ENCODE measurements at regions not wholly inside any gene's neighbourhood (a gene's known extent, or its start where the extent isn't known, plus 50 kb on each side); places are given as distances from the start of the nearest gene placed in this dataset.

GRCh38 chr9:82206490-82206889, 217.9 kb downstream of the SPATA31D1 start:
- intact Hi-C loops (cut with DNase I) = no loop called here
- Histone ChIP-seq H3K27ac (no peak overlapping the region), H3K36me3 (no peaks in the 10 kb centered on the region), H3K4me3 (no peak overlapping the region), H3K9me3 (no peaks in the 10 kb centered on the region), H3K27me3 (no peaks in the 10 kb centered on the region), H3K4me1 (no peaks in the 10 kb centered on the region)
- no peak for DNase-seq
- 63 to 68% methylated on average over 3 of the region's 3 CpGs for WGBS, 2 donors
- TF ChIP-seq CTCF (IDR thresholded peaks at IDR 0.05) (no peak), POLR2A (IDR thresholded peaks at IDR 0.05) (no peak)

GRCh38 chr9:82206946-82207345, 218.4 kb downstream of the SPATA31D1 start:
- no peak overlapping the region for H3K4me3 ChIP-seq
- DNase-seq = no peak
- H3K27ac ChIP-seq = no peak overlapping the region
- intact Hi-C loops (cut with DNase I) = no loop called here
- no peaks in the 10 kb centered on the region for H3K4me1 ChIP-seq
- TF ChIP-seq POLR2A (IDR thresholded peaks at IDR 0.05) = no peak
- no peak for TF ChIP-seq CTCF (IDR thresholded peaks at IDR 0.05)
- no peaks in the 10 kb centered on the region for H3K27me3 ChIP-seq
- no peaks in the 10 kb centered on the region for H3K36me3 ChIP-seq
- WGBS, 2 donors = 66 to 87% methylated on average over 1 of the region's 1 CpG
- no peaks in the 10 kb centered on the region for H3K9me3 ChIP-seq

GRCh38 chr9:82208741-82209450, 220.3 kb downstream of the SPATA31D1 start:
- H3K27me3 ChIP-seq = no peaks in the 10 kb centered on the region
- intact Hi-C loops (cut with DNase I) = no loop called here
- H3K27ac ChIP-seq = no peak overlapping the region
- peaks cover 0 to 5% (median 0%) of the 10 kb centered on the region in 3 donors for H3K9me3 ChIP-seq
- no peak for DNase-seq
- H3K36me3 ChIP-seq = no peaks in the 10 kb centered on the region
- no peaks in the 10 kb centered on the region for H3K4me1 ChIP-seq
- 87 to 90% methylated on average over 2 of the region's 2 CpGs for WGBS, 2 donors
- TF ChIP-seq CTCF (IDR thresholded peaks at IDR 0.05) (no peak), POLR2A (IDR thresholded peaks at IDR 0.05) (no peak)
- no peak overlapping the region for H3K4me3 ChIP-seq

- no peak for DNase-seq
- H3K27ac ChIP-seq = no peak overlapping the region
- H3K4me1 ChIP-seq = no peaks in the 10 kb centered on the region
- H3K27me3 ChIP-seq = no peaks in the 10 kb centered on the region
- TF ChIP-seq CTCF (IDR thresholded peaks at IDR 0.05) (no peak), POLR2A (IDR thresholded peaks at IDR 0.05) (no peak)
- no peak overlapping the region for H3K4me3 ChIP-seq
- intact Hi-C loops (cut with DNase I) = no loop called here
- peaks cover 0 to 5% (median 0%) of the 10 kb centered on the region in 3 donors for H3K9me3 ChIP-seq
- WGBS, 2 donors = 69 to 100% methylated on average over 1 of the region's 1 CpG
- no peaks in the 10 kb centered on the region for H3K36me3 ChIP-seq
These were observed 221.4 kb downstream of the SPATA31D1 start for GRCh38 chr9:82209797-82210470.

GRCh38 chr9:82212885-82213284, 224.3 kb downstream of the SPATA31D1 start:
- no peak overlapping the region for H3K27ac ChIP-seq
- WGBS, 2 donors = 80 to 90% methylated on average over 1 of the region's 1 CpG
- intact Hi-C loops (cut with DNase I) = no loop called here
- no peaks in the 10 kb centered on the region for H3K27me3 ChIP-seq
- H3K4me1 ChIP-seq = no peaks in the 10 kb centered on the region
- TF ChIP-seq CTCF (IDR thresholded peaks at IDR 0.05) (no peak), POLR2A (IDR thresholded peaks at IDR 0.05) (no peak)
- no peak overlapping the region for H3K4me3 ChIP-seq
- no peak for DNase-seq
- peaks cover 0 to 5% (median 0%) of the 10 kb centered on the region in 3 donors for H3K9me3 ChIP-seq
- no peaks in the 10 kb centered on the region for H3K36me3 ChIP-seq

All from esophagus squamous epithelium (tissue), 5 donors.